ENCODE measurements at regions not wholly inside any gene's neighbourhood (a gene's known extent, or its start where the extent isn't known, plus 50 kb on each side); places are given as distances from the start of the nearest gene placed in this dataset.

DNA sequence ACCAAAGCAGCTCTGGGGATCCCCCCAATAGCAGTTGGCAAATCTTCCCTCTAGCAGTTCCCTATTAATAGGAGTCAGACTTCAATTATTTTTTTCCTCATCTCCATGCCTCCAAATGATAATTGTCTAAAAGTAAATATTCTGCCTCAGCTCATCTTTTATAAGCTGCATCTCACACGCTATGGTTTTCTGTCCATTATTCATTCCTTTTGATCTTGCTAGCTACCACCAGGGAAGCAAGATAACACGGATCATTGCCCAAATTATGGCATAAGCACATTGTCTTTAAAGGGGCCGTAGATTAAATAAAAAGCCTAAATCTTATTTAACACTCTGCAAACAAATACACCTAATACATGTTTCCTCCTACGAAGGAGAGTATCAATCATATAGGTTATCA lies 670.8 kb upstream of the FLRT2 start:
- TF ChIP-seq, protein P1, sequence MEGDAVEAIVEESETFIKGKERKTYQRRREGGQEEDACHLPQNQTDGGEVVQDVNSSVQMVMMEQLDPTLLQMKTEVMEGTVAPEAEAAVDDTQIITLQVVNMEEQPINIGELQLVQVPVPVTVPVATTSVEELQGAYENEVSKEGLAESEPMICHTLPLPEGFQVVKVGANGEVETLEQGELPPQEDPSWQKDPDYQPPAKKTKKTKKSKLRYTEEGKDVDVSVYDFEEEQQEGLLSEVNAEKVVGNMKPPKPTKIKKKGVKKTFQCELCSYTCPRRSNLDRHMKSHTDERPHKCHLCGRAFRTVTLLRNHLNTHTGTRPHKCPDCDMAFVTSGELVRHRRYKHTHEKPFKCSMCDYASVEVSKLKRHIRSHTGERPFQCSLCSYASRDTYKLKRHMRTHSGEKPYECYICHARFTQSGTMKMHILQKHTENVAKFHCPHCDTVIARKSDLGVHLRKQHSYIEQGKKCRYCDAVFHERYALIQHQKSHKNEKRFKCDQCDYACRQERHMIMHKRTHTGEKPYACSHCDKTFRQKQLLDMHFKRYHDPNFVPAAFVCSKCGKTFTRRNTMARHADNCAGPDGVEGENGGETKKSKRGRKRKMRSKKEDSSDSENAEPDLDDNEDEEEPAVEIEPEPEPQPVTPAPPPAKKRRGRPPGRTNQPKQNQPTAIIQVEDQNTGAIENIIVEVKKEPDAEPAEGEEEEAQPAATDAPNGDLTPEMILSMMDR (IDR thresholded peaks at IDR 0.05) = no peak
- no peak for TF ChIP-seq POLR2A (IDR thresholded peaks at IDR 0.05)

Measured in prostate gland (tissue), 2 donors.